Astrocyte (in vitro differentiated cells and primary cell): ENCODE measurements at regions not wholly inside any gene's neighbourhood (a gene's known extent, or its start where the extent isn't known, plus 50 kb on each side); places are given as distances from the start of the nearest gene placed in this dataset.

Source experiments
- EZH2 ChIP-seq: IDR thresholded peaks from 2 replicates; pipeline ENCODE4 v1.6.1; 2012; ENCODE audit warnings: mild to moderate bottlenecking, low read length, inconsistent platforms; ENCODE audit not compliant: insufficient read depth
- TF ChIP-seq, protein P1 (sequence below): IDR thresholded peaks from 2 replicates; pipeline ENCODE4 v1.5.1; 2011; ENCODE audit warnings: low read depth, mild to moderate bottlenecking, inconsistent platforms, low read length, moderate library complexity; ENCODE audit not compliant: insufficient read depth

DNA sequence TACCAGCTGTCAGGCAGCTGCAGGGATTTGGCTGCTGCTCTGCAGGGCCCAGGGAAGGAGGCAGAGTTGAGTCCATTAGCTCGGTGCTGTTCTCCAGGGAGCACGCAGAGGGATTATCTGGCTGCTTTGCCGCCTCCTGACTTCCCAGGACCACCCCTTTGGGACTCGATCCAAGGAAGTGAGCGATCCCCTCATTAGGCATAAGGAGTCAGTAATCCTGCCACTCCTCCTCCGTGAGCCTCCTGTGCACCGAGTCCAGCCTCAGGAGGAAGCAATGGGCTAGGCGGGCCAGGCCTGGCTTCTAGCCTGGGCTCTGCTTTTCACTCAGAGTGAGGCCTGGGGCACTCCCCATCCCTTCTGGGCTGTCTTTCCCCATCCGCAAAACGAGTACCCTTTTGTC lies 417.9 kb downstream of the RPS24 start:
- TF ChIP-seq, protein P1, sequence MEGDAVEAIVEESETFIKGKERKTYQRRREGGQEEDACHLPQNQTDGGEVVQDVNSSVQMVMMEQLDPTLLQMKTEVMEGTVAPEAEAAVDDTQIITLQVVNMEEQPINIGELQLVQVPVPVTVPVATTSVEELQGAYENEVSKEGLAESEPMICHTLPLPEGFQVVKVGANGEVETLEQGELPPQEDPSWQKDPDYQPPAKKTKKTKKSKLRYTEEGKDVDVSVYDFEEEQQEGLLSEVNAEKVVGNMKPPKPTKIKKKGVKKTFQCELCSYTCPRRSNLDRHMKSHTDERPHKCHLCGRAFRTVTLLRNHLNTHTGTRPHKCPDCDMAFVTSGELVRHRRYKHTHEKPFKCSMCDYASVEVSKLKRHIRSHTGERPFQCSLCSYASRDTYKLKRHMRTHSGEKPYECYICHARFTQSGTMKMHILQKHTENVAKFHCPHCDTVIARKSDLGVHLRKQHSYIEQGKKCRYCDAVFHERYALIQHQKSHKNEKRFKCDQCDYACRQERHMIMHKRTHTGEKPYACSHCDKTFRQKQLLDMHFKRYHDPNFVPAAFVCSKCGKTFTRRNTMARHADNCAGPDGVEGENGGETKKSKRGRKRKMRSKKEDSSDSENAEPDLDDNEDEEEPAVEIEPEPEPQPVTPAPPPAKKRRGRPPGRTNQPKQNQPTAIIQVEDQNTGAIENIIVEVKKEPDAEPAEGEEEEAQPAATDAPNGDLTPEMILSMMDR: no peak
- no peak for TF ChIP-seq EZH2
